ENCODE measurements at regions not wholly inside any gene's neighbourhood (a gene's known extent, or its start where the extent isn't known, plus 50 kb on each side); places are given as distances from the start of the nearest gene placed in this dataset.
"Not testable (repeated sequence)": the region's sequence is repeated elsewhere in the genome, so short reads cannot be mapped to it uniquely, and the experiment has no call there.

GRCh38 chr16:13845232-13845631 lies 74.7 kb upstream of the ERCC4 start:
- no peak for TF ChIP-seq CTCF (conservative IDR thresholded peaks at IDR 0.05; ENCODE audit: low read depth, low read length)
- no peak overlapping the region for H3K4me3 ChIP-seq (ENCODE audit: low read depth, low read length)
- DNase-seq (ENCODE audit: low read depth): no peak

- TF ChIP-seq CTCF (conservative IDR thresholded peaks at IDR 0.05; ENCODE audit: low read depth, low read length): no peak
- DNase-seq (ENCODE audit: low read depth): no peak
- H3K4me3 ChIP-seq (ENCODE audit: low read depth, low read length): no peak overlapping the region
Observed at GRCh38 chr16:13848795-13849194, 71.2 kb upstream of the ERCC4 start.

- H3K4me3 ChIP-seq (ENCODE audit: low read depth, low read length); DNase-seq (ENCODE audit: low read depth): not testable (repeated sequence)
Observed at GRCh38 chr16:13850173-13850572, 69.8 kb upstream of the ERCC4 start.

GRCh38 chr16:13852827-13853226 lies 67.1 kb upstream of the ERCC4 start:
- H3K4me3 ChIP-seq (ENCODE audit: low read depth, low read length): no peak overlapping the region
- no peak for TF ChIP-seq CTCF (conservative IDR thresholded peaks at IDR 0.05; ENCODE audit: low read depth, low read length)
- DNase-seq (ENCODE audit: low read depth): no peak

GRCh38 chr16:13856398-13856797 lies 63.6 kb upstream of the ERCC4 start:
- DNase-seq (ENCODE audit: low read depth): no peak

GRCh38 chr16:13856811-13857511 lies 63.0 kb upstream of the ERCC4 start:
- DNase-seq (ENCODE audit: low read depth): no peak
- no peak for TF ChIP-seq CTCF (conservative IDR thresholded peaks at IDR 0.05; ENCODE audit: low read depth, low read length)
- H3K4me3 ChIP-seq (ENCODE audit: low read depth, low read length): no peak overlapping the region

More at GRCh38 chr16:13856398-13856797, 63.6 kb upstream of the ERCC4 start:
- H3K4me3 ChIP-seq (ENCODE audit: low read depth, low read length): no peak overlapping the region
- no peak for TF ChIP-seq CTCF (conservative IDR thresholded peaks at IDR 0.05; ENCODE audit: low read depth, low read length)

GRCh38 chr16:13858873-13859580 lies 60.9 kb upstream of the ERCC4 start:
- DNase-seq (ENCODE audit: low read depth): no peak
- no peak for TF ChIP-seq CTCF (conservative IDR thresholded peaks at IDR 0.05; ENCODE audit: low read depth, low read length)
- no peak overlapping the region for H3K4me3 ChIP-seq (ENCODE audit: low read depth, low read length)

Data from epithelial cell of proximal tubule (primary cell).